CD14-positive monocyte (primary cell): ENCODE measurements at regions not wholly inside any gene's neighbourhood (a gene's known extent, or its start where the extent isn't known, plus 50 kb on each side); places are given as distances from the start of the nearest gene placed in this dataset.

Source experiments
- DNase-seq, 3 donors: peaks; one replicate each; pipeline ENCODE4 v3.0.0-alpha.2; 2011 to 2022
- H2AFZ ChIP-seq: 2 replicates; pipeline ENCODE4 v1.6.0; 2012; ENCODE audit warnings: mild to moderate bottlenecking, low read depth, low read length, inconsistent platforms; ENCODE audit not compliant: insufficient read depth, poor library complexity, severe bottlenecking
- H3K27ac ChIP-seq, 2 donors: 1 replicate in 1 of 2; 2 replicates in 1 of 2; pipeline ENCODE4 v1.5.1; 2012 to 2013; ENCODE audit warnings: low read length in 2 of 2, control low read depth in 1 of 2, inconsistent platforms in 1 of 2, low read depth in 1 of 2, mild to moderate bottlenecking in 1 of 2
- H3K27me3 ChIP-seq, 2 donors: one replicate each; pipeline versions ENCODE4 v1.6.0 to v1.6.1; 2011 to 2013; ENCODE audit warnings: low read length in 2 of 2; ENCODE audit not compliant: control insufficient read depth in 2 of 2, insufficient read depth in 2 of 2
- H3K36me3 ChIP-seq, 2 donors: replicated peaks in 1 of 2; 1 replicate in 1 of 2; 2 replicates in 1 of 2; pipeline versions ENCODE4 v1.5.1 to v1.6.1; 2012 to 2013; ENCODE audit warnings: low read length in 2 of 2, control low read depth in 1 of 2, inconsistent platforms in 1 of 2, mild to moderate bottlenecking in 1 of 2; ENCODE audit not compliant: insufficient read depth in 2 of 2, control insufficient read depth in 1 of 2
- H3K4me1 ChIP-seq, 2 donors: 1 replicate in 1 of 2; 2 replicates in 1 of 2; pipeline versions ENCODE4 v1.5.1 to v1.6.1; 2012 to 2013; ENCODE audit warnings: low read length in 2 of 2, control low read depth in 1 of 2, inconsistent platforms in 1 of 2, mild to moderate bottlenecking in 1 of 2, moderate library complexity in 1 of 2; ENCODE audit not compliant: insufficient read depth in 2 of 2, control insufficient read depth in 1 of 2
- H3K4me2 ChIP-seq: replicated peaks from 2 replicates; pipeline ENCODE3; 2012; ENCODE audit warnings: low read length, moderate library complexity, mild to moderate bottlenecking; ENCODE audit not compliant: poor library complexity, severe bottlenecking; ENCODE audit errors: extremely low read depth
- H3K4me3 ChIP-seq, 3 experiments: fragments of 200-600 bp in 1 of 3; sonication (generic) in 1 of 3; replicated peaks in 1 of 3; 1 replicate in 2 of 3; 2 replicates in 1 of 3; pipeline ENCODE4 v1.5.1; 2011 to 2013; ENCODE audit warnings: low read length in 3 of 3, mild to moderate bottlenecking in 3 of 3, control low read depth in 2 of 3, low read depth in 2 of 3, inconsistent platforms in 1 of 3, moderate library complexity in 1 of 3
- H3K79me2 ChIP-seq: 2 replicates; pipeline ENCODE4 v1.6.0; 2012; ENCODE audit warnings: mild to moderate bottlenecking, control low read depth, inconsistent platforms, low read length, moderate library complexity; ENCODE audit not compliant: insufficient read depth
- H3K9ac ChIP-seq: 2 replicates; pipeline ENCODE4 v1.6.0; 2017; ENCODE audit warnings: low read length, mild to moderate bottlenecking; ENCODE audit not compliant: insufficient read depth, poor library complexity, severe bottlenecking
- H3K9me3 ChIP-seq, 2 donors: replicated peaks in 1 of 2; 1 replicate in 1 of 2; 2 replicates in 1 of 2; pipeline versions ENCODE4 v1.5.1 to v1.6.1; 2012 to 2013; ENCODE audit warnings: low read length in 2 of 2, control low read depth in 1 of 2; ENCODE audit not compliant: control insufficient read depth in 1 of 2, insufficient read depth in 1 of 2
- H4K20me1 ChIP-seq: 2 replicates; pipeline ENCODE4 v1.6.0; 2012; ENCODE audit warnings: mild to moderate bottlenecking, low read length, control low read depth, moderate library complexity; ENCODE audit not compliant: insufficient read depth
- H3K27ac Mint-ChIP-seq, 7 donors: one replicate each; pipeline ENCODE4 v1.8.0; 2020; ENCODE audit warnings: mild to moderate bottlenecking in 7 of 7, mixed read lengths in 7 of 7, moderate library complexity in 6 of 7, inconsistent platforms in 2 of 7
- H3K27me3 Mint-ChIP-seq, 3 donors: one replicate each; pipeline ENCODE4 v1.8.0; 2021 to 2022; ENCODE audit warnings: low read depth in 3 of 3, mild to moderate bottlenecking in 3 of 3, mixed read lengths in 3 of 3, moderate library complexity in 3 of 3, inconsistent platforms in 1 of 3
- H3K36me3 Mint-ChIP-seq, 2 donors: one replicate each; pipeline ENCODE4 v1.8.0; 2020; ENCODE audit warnings: mixed read lengths in 2 of 2, inconsistent platforms in 1 of 2, mild to moderate bottlenecking in 1 of 2
- H3K4me1 Mint-ChIP-seq: one replicate; pipeline ENCODE4 v1.8.0; 2020; ENCODE audit warnings: mild to moderate bottlenecking, mixed read lengths
- H3K4me3 Mint-ChIP-seq, 2 donors: one replicate each; pipeline ENCODE4 v1.8.0; 2020; ENCODE audit warnings: mild to moderate bottlenecking in 2 of 2, mixed read lengths in 2 of 2, moderate library complexity in 1 of 2
- H3K9me3 Mint-ChIP-seq, 7 donors: one replicate each; pipeline ENCODE4 v1.8.0; 2020 to 2022; ENCODE audit warnings: mixed read lengths in 7 of 7, mild to moderate bottlenecking in 6 of 7, moderate library complexity in 6 of 7, inconsistent platforms in 2 of 7
- CTCF ChIP-seq: fragments of 200-600 bp; IDR thresholded peaks from one replicate; pipeline ENCODE4 v1.8.0; 2022; ENCODE audit warnings: antibody characterized with exemption, mild to moderate bottlenecking
- WGBS: methylation state at CpG from one replicate; pipeline ENCODE4 v1.1.5; 2013; ENCODE audit warnings: missing lambda C conversion rate; ENCODE audit not compliant: insufficient coverage; 5-methylcytosine and 5-hydroxymethylcytosine counted together
- intact Hi-C, 2 donors: fragments of 100-400 bp; cut with micrococcal nuclease; formaldehyde crosslinking; loops; one replicate each; pipeline versions ENCODE4 v1.15.0 to v1.15.1; 2023

- TF ChIP-seq CTCF, result no peak
- H3K27ac Mint-ChIP-seq, result no peak overlapping the region
- WGBS, result 88% methylated on average over 4 of the region's 4 CpGs
- H3K4me1 ChIP-seq, result no peaks in the 10 kb centered on the region
- H3K27me3 ChIP-seq, result no peaks in the 10 kb centered on the region
- DNase-seq, result no peak
- no peak overlapping the region for H3K9ac ChIP-seq
- H3K79me2 ChIP-seq, result no peaks in the 10 kb centered on the region
- H4K20me1 ChIP-seq, result no peaks in the 10 kb centered on the region
- H3K4me3 Mint-ChIP-seq, result no peak overlapping the region
- H3K27me3 Mint-ChIP-seq, result peaks cover 0 to 3% (median 1%) of the 10 kb centered on the region in 3 donors
- H3K4me2 ChIP-seq, result no peak overlapping the region
- intact Hi-C loops, result no loop called here
- H3K36me3 Mint-ChIP-seq, result no peaks in the 10 kb centered on the region
- peaks cover 0 to 3% (median 0%) of the 10 kb centered on the region in 7 donors for H3K9me3 Mint-ChIP-seq
- H3K4me3 ChIP-seq, result no peak overlapping the region
- no peaks in the 10 kb centered on the region for H3K36me3 ChIP-seq
- H3K27ac ChIP-seq, result no peak overlapping the region
- H3K4me1 Mint-ChIP-seq, result no peaks in the 10 kb centered on the region
- H2AFZ ChIP-seq, result no peak overlapping the region
- H3K9me3 ChIP-seq, result no peaks in the 10 kb centered on the region
These were observed 339.1 kb upstream of the CCNH start for GRCh38 chr5:87751824-87752223.

GRCh38 chr5:87746891-87747377 lies 334.2 kb upstream of the CCNH start:
- Mint-ChIP-seq H3K27ac (no peak overlapping the region), H3K9me3 (peaks cover 0 to 2% (median 0%) of the 10 kb centered on the region in 7 donors), H3K4me1 (no peaks in the 10 kb centered on the region), H3K4me3 (no peak overlapping the region), H3K27me3 (peaks cover 0 to 1% (median 0%) of the 10 kb centered on the region in 3 donors), H3K36me3 (no peaks in the 10 kb centered on the region)
- Histone ChIP-seq H3K27me3 (no peaks in the 10 kb centered on the region), H3K79me2 (no peaks in the 10 kb centered on the region), H3K4me2 (no peak overlapping the region), H3K27ac (no peak overlapping the region), H3K36me3 (no peaks in the 10 kb centered on the region), H4K20me1 (no peaks in the 10 kb centered on the region), H3K4me1 (no peaks in the 10 kb centered on the region), H3K4me3 (no peak overlapping the region), H2AFZ (no peak overlapping the region), H3K9ac (no peak overlapping the region), H3K9me3 (no peaks in the 10 kb centered on the region)
- DNase-seq, result no peak
- intact Hi-C loops, result no loop called here
- no peak for TF ChIP-seq CTCF
- 100% methylated on average over 1 of the region's 2 CpGs for WGBS
